Fibroblast of skin of left quadriceps (primary cell): ENCODE measurements at regions not wholly inside any gene's neighbourhood (a gene's known extent, or its start where the extent isn't known, plus 50 kb on each side); places are given as distances from the start of the nearest gene placed in this dataset.

ENCODE experiments used
- DNase-seq, 2 experiments: peaks; one replicate each; pipeline ENCODE4 v3.0.0-alpha.2; 2013; ENCODE audit warnings: low read depth in 2 of 2

GRCh38 chr16:6284731-6285130 lies 1047.9 kb upstream of the RBFOX1 start:
- no peak for DNase-seq

DNA sequence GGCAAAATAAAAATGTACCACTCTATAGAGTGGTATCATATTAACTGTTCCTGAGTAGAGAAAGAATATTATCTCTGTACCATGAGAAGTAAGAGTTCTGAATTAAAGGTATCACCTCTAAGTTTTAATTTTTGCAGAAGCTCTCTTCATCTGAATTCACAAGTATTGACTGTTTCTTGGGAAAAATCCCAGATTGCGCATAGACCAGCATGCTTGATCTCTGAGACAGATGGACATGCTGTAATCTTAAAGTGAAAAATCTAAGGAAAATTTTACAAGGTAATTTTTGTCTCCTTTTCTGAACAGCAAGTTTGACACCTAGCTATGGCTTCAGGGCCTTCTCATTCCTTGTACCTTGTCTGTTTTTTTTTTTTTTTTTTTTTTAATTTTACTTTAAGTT lies 1050.7 kb upstream of the RBFOX1 start:
- DNase-seq: no peak

DNA sequence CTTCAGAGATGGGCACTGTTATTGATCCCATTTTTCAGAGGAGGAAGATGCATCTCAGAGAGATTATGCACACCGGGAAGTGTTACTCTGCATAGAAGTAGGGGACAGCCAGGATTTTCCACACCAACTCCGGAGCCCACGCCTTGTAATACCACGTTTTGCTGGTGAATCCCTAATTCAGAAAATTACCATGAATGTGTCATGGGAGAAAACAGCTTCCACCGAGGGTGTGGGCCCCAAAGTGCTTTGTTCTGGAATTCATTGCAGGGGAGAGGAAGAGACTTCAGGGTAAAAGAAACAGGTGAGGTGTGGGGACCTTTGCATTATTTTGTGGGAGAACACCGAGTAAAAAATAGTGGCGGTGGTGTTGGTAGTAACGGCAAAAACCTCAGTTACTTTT lies 1051.4 kb upstream of the RBFOX1 start:
- no peak for DNase-seq

GRCh38 chr16:6280055-6280454 lies 1052.6 kb upstream of the RBFOX1 start:
- no peak for DNase-seq

- DNase-seq: no peak
Observed at GRCh38 chr16:6279286-6279685, 1053.4 kb upstream of the RBFOX1 start.

DNA sequence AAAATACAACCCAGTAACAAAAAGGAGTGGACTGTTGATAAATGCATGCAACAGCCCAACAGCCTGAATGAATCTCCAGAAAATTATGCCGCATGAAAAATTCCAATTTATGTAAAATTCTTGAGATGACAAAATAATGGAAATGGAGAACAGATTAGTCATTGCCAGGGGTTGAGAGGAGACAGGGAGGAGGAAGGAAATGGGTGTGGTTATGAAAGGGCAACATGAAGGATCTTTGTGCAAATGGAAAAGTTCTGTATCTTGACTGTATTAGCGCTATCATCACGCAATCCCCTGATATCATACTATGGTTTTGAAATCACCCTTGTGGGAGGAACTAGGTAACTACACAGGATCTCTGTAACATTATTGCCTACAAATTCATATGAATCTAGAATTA lies 1058.3 kb upstream of the RBFOX1 start:
- no peak for DNase-seq

GRCh38 chr16:6267682-6268081 lies 1065.0 kb upstream of the RBFOX1 start:
- DNase-seq: no peak

DNA sequence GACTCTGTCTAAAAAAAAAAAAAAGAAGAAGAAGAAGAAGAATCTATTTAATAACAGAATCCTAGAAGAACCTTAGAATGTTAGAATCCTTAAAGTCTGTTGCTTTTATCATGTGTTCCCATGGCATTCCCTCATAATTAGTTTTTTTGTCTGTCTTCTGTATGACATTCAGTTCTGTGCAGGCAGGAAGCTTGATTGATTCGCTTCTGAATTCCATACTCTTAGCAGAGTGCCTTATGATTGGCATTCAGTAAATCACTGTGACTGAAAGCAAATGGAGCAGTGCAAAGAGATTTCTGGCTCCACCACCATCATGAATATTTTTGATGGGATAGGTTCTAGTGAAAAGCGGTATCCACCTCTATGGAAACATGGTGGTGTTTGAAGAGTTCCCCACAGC lies 1065.9 kb upstream of the RBFOX1 start:
- DNase-seq: no peak

DNA sequence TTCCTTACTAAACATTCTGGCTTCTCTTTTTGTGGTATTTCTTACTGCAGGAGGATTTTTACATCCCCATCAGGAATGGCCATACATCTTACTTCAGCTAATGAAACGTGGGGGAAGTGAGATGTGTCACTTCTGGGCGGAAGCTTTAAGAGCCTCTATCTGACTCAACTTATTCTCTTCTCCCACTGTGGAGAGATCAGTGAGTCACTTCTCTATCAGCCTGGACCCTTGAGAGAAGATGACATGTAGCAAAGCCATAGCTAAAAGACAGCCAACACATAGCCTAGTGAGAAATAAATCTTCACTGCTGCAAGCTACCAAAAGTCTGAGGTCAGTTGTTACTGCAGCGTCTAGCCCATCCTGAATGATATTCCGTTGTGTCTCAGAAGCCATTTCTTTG lies 1066.7 kb upstream of the RBFOX1 start:
- DNase-seq: no peak

DNA sequence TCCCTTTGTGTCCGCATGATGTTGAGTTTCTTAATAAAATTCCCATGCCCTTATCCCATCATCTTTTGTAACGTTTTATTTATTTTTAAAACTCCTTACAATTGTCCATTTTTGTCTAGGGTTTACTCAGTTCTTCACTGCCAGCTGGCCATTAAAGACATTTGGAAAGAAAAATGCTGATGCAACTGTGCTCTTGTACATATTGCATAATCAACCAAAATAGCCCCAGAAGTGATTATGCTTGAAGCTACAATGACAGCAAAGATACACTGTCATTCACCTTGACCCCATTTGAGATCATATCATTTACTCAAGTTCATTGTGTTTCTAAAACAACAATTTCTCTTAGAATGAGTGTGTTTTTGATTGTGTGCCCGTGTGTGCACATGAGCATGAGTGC lies 1074.6 kb upstream of the RBFOX1 start:
- no peak for DNase-seq

- DNase-seq: no peak
Observed at GRCh38 chr16:6252541-6252940, 1080.1 kb upstream of the RBFOX1 start.

GRCh38 chr16:6250511-6250910 lies 1082.1 kb upstream of the RBFOX1 start:
- DNase-seq: no peak

DNA sequence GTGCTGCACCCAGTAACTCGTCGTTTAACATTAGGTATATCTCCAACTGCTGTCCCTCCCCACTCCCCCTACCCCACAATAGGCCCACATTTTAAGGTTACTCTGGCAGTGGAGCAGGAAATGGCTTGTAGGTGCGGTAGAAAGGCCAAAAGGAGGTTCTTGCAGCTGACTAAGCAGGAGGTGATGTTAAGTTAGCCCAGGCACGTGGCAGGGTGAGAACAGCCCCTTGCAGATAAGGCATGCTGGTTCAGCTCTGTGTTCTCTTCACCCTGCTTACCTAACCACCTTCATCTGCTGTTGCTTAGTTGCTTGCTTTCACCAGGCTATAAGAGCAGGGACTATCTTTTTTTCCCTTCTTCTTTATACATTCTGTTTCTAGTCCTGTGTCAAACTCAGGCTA lies 1082.8 kb upstream of the RBFOX1 start:
- DNase-seq: no peak

DNA sequence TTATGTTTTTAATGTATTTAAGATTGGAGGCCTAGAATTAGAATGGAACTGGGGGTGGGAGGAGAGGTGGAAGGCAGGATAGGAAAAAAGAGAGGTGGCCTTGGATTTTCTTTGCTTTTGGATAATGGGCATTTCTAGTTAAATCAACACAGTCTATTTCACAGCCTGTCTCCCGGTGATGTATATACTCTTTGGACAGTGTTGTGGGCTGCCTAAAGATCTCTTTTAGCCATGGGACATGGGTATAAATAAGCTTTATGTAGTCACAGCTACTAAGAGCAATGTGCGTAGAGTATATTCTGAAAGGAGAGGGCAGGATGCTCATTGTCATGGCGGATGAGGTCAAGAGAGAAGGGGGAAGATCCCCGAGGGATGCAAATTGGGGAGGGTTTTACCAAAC lies 1084.4 kb upstream of the RBFOX1 start:
- DNase-seq: no peak

- no peak for DNase-seq
Observed at GRCh38 chr16:6247775-6248174, 1084.9 kb upstream of the RBFOX1 start.

- DNase-seq: no peak
Observed at GRCh38 chr16:6247150-6247549, 1085.5 kb upstream of the RBFOX1 start.

- no peak for DNase-seq
Observed at GRCh38 chr16:6246266-6246665, 1086.4 kb upstream of the RBFOX1 start.

GRCh38 chr16:6232056-6232455 lies 1100.6 kb upstream of the RBFOX1 start:
- DNase-seq: no peak

GRCh38 chr16:6231398-6231797 lies 1101.2 kb upstream of the RBFOX1 start:
- no peak for DNase-seq

DNA sequence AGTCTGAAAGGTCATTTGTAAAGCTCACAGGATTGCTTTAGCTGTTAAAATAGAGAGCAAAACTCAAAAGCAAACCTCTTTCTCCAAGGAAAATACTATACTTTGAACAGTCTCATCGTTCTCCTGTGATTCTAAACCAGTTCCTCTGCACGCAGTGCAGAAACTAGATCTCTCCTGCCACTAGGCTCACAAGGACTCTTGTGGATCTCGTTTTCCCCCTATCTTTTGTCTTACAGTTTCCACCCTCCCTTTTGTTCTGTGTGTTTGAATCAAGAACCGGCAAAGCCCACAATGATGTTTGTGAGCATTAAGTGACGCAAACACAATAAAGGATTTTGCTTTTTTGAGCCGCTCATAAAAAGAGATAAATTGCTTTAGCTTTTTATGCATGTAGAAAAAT lies 1103.5 kb upstream of the RBFOX1 start:
- no peak for DNase-seq

GRCh38 chr16:6218855-6219254 lies 1113.8 kb upstream of the RBFOX1 start:
- no peak for DNase-seq

- DNase-seq: no peak
Observed at GRCh38 chr16:6216836-6217235, 1115.8 kb upstream of the RBFOX1 start.

DNA sequence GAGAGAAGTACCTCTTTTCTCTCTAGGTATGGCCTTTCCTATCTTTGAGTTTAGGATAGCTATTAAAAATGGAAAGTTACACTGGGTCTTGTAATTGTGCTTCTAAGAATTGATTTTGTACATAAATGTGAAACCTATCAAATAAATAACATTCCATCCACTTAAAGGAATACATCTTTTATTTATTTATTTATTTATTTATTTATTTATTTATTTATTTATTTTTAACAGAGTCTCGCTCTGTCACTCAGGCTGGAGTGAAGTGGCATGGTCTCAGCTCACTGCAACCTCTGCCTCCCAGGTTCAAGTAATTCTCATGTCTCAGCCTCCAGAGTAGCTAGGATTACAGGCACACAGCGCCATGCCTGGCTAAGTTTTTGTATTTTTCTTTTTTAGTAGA lies 1114.0 kb upstream of the EEF2KMT start:
- no peak for DNase-seq

DNA sequence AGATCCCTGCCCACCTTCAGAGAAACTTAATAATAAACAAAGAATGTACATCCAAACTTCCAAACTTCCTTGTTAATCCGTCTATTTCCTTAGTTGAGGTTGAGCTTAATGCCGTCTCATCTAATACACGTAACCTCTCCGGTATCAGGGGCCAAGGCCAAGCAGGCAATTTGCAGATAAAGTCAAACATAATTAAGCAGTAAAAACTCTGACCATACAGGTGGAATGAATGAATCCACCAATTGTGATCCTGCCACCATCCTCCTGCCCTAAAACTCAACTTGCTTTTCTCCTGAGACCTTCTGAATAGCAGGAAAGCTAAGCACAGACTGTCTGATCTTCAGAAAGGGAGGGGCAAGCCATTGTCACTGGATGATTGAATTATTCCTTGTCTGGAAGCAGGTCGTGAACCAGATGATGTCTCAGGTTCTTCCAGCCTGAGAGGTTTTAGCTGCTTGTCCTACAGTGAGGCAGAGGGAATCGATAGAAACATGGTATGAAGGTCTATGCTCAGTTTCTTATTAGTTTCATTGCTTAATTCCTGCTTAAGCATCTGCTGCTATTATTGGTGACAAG lies 1111.8 kb upstream of the EEF2KMT start:
- no peak for DNase-seq

DNA sequence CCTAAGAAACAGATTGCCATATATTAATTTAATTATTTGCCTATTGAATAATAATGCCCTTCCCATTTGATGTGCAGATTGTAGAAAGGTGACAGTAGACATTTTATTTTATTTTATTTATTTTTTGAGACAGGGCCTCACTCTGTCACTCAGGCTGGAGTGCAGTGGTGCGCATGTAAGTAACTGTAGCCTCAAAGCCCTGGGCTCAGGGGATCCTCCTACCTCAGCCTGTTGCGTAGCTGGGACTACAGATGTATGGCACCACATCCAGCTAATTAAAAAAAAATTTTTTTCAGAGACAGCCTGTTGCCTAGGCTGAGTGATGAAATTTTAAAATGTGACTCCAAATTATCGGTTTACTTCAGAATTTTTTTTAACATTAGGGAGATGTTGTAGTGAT lies 1110.0 kb upstream of the EEF2KMT start:
- no peak for DNase-seq
